ENCODE measurements at regions not wholly inside any gene's neighbourhood (a gene's known extent, or its start where the extent isn't known, plus 50 kb on each side); places are given as distances from the start of the nearest gene placed in this dataset.

DNA sequence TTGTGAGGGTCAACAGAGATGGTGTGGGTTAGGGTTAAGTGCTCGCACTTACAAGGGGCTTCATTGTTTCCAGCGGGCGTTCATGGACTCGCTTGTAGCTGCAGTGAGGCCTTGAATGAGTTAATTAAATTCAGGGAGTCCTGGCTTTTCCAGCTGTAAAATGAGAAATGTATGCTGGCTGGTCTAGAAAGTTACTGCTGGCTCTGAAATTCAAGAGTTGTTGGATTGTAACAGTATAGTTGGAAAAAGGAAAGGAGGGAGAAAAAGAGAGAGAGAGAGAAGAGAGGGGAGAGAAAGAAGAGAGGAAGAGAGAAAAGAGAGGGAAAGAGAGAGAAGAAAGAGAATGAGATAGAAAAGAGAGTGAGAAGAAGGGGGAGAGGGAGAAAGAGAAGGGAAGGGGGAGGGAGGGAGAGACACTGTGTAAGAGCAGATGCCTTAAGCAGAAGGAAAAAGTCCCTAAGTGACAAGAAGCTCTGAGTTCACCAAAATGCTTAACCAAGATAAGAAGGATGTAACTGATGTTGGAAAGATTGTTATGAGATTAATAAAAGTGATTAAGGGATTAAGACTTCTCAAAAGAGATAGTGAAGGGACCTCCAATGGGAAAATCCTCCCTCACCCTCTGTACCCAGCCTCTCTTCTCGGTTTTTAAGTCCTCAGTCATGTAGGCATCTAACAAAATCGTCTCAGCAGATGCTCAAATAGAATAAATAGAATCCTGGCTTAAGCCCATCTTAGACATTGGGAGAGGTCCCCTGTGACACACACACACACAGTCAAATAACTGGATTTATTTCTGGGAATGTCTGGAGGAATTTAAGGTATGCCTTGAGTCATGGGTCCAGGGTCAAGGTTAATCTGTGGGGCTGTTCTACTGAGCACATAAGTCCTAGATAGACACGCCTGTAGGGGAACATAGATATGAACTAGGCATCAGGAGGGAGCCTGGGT lies 477.9 kb downstream of the MIAT start:
- Histone ChIP-seq H3K27me3 (ENCODE audit: control insufficient read depth, insufficient read depth, low read length) (no peaks in the 10 kb centered on the region), H3K4me3 (ENCODE audit: insufficient read depth, low read depth, low read length) (no peak overlapping the region), H3K36me3 (replicated peaks; ENCODE audit: control insufficient read depth, insufficient read depth, low read length) (no peaks in the 10 kb centered on the region)
- DNase-seq = no peak

DNA sequence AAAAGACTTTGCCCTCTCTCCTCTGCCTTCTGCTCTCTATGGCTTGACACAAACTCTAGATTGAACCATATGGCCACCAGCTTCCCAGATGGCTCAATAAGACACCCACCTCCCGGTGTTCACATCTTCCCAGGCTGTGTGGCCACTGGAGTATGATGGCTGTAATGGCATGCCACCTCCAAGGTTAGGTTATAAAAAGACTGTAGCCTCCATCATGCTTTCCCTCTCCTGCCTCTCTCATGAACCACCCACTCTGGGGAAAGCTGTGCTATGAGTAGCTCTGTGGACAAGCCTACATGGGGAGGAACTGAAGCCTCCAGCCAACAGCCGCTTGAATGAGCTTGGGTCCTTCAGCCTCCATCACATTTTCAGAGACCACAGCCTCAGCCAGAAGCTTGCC lies 479.2 kb downstream of the MIAT start:
- Histone ChIP-seq H3K4me3 (ENCODE audit: insufficient read depth, low read depth, low read length) (no peak overlapping the region), H3K27me3 (ENCODE audit: control insufficient read depth, insufficient read depth, low read length) (no peaks in the 10 kb centered on the region), H3K36me3 (replicated peaks; ENCODE audit: control insufficient read depth, insufficient read depth, low read length) (no peaks in the 10 kb centered on the region)
- DNase-seq = no peak

DNA sequence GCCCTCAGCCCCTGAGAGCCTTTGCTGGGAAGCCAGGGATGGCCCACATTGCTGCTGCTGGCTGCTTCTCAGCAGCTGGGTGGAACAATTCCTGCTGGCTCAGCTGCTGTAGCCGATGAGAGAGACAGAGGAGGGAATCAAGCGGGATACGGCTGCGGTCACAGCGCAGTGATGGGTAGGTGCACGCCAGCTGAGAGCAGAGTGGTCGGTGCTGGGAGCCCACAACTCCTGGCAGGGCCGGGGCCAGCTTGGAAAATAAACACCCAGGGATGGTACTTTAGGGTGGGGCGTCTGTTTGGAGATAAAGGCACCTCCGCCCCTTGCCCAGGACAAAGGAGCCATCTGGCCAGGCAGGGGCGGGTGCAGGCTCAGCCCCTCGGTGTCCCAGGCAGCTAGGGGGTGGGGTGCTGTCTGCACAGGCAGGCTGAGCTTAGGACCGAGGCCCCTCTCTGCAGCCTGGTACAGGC lies 480.5 kb downstream of the MIAT start:
- Histone ChIP-seq H3K27me3 (ENCODE audit: control insufficient read depth, insufficient read depth, low read length) (no peaks in the 10 kb centered on the region), H3K4me3 (ENCODE audit: insufficient read depth, low read depth, low read length) (no peak overlapping the region), H3K36me3 (replicated peaks; ENCODE audit: control insufficient read depth, insufficient read depth, low read length) (no peaks in the 10 kb centered on the region)
- no peak for DNase-seq

DNA sequence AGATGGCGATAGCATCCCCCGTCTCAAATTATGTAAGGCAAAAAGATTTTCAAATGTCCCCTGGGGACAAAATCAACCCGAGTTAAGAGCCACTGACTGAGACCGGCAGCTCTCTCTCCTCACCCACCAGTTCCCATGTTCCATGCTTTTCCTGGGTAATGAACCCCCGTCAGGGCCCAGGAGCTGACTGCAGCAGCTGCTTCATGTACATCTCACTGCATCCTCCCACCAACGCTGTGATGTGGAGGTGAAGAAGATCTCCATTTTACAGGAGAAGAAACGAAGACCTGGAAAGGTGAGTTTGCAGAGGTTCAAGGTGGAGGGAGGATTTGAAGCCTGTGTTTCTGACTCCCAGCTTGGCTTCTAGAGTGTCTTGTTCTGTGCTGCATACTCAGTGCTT lies 481.1 kb downstream of the MIAT start:
- Histone ChIP-seq H3K4me3 (ENCODE audit: insufficient read depth, low read depth, low read length) (no peak overlapping the region), H3K27me3 (ENCODE audit: control insufficient read depth, insufficient read depth, low read length) (no peaks in the 10 kb centered on the region), H3K36me3 (replicated peaks; ENCODE audit: control insufficient read depth, insufficient read depth, low read length) (no peaks in the 10 kb centered on the region)
- DNase-seq = no peak

DNA sequence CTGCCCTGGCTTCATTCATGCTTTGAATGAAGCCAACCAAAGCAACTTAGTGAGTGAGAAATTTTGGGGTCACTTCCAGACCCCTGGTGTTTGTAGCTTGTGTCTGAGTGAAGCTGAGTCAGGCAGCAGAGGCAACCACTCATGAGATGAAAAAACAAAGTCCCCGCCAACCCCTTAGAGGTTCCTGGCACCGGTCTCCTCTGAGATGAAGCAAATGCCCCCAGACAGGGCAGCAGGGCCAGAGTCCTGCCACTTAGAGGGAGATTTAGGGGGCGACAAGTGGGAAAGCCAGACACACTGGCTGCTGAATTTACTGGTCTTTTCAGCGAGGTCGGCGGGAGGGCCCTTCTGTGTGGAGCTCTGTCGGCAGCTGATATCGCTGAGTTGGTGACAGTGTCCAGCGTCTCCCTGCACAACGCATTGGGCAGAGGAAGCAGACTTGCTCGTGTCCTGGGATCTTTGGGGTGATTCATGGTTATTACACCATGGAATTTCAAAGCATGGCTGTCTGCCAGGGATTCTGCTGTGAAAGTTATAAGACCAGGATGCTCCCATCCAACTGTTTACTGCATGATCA lies 482.6 kb downstream of the MIAT start:
- DNase-seq = no peak
- Histone ChIP-seq H3K36me3 (replicated peaks; ENCODE audit: control insufficient read depth, insufficient read depth, low read length) (no peaks in the 10 kb centered on the region), H3K27me3 (ENCODE audit: control insufficient read depth, insufficient read depth, low read length) (no peaks in the 10 kb centered on the region), H3K4me3 (ENCODE audit: insufficient read depth, low read depth, low read length) (no peak overlapping the region)

DNA sequence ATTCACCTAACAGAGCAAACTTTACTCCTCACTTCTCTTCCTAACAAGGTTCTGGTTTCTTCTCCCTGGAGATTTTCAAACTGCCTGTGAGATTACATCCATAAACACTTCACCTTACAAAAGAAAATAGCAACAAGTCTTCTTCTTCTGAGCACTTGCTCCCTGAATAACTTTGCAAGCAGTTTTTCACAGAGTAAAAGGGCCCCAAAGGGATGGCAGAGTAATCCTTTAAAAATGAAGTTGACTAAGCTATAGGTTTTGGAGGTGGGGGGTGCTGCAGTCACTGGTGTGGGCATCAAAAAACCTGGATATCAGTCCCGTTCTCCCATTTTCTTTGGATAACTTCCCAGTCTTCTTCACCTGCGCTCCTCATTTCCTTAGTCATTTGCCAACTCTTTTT lies 484.9 kb downstream of the MIAT start:
- no peaks in the 10 kb centered on the region for H3K27me3 ChIP-seq (ENCODE audit: control insufficient read depth, insufficient read depth, low read length)
- no peak overlapping the region for H3K4me3 ChIP-seq (ENCODE audit: insufficient read depth, low read depth, low read length)
- DNase-seq = no peak
- H3K36me3 ChIP-seq (replicated peaks; ENCODE audit: control insufficient read depth, insufficient read depth, low read length) = no peaks in the 10 kb centered on the region

DNA sequence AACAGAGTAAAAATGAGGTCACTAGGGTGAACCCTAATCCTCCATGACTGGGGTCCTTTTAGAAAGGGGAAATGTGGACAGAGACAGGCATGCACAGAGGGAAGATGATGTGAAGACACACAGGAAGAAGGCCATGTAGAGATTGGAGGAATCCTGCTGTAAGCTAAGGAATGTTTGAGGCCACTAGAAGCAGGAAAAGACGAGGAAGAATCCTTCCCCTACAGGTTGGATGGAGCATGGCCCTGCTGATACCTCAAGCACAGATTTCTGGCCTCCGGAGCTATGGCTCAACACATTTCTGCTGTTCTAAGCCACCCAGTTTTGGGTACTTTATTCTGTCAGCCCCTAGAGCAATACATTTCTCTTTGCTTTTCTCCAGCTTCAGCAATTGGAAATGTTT lies 486.9 kb downstream of the MIAT start:
- no peaks in the 10 kb centered on the region for H3K27me3 ChIP-seq (ENCODE audit: control insufficient read depth, insufficient read depth, low read length)
- H3K36me3 ChIP-seq (replicated peaks; ENCODE audit: control insufficient read depth, insufficient read depth, low read length) = no peaks in the 10 kb centered on the region
- no peak overlapping the region for H3K4me3 ChIP-seq (ENCODE audit: insufficient read depth, low read depth, low read length)
- no peak for DNase-seq

DNA sequence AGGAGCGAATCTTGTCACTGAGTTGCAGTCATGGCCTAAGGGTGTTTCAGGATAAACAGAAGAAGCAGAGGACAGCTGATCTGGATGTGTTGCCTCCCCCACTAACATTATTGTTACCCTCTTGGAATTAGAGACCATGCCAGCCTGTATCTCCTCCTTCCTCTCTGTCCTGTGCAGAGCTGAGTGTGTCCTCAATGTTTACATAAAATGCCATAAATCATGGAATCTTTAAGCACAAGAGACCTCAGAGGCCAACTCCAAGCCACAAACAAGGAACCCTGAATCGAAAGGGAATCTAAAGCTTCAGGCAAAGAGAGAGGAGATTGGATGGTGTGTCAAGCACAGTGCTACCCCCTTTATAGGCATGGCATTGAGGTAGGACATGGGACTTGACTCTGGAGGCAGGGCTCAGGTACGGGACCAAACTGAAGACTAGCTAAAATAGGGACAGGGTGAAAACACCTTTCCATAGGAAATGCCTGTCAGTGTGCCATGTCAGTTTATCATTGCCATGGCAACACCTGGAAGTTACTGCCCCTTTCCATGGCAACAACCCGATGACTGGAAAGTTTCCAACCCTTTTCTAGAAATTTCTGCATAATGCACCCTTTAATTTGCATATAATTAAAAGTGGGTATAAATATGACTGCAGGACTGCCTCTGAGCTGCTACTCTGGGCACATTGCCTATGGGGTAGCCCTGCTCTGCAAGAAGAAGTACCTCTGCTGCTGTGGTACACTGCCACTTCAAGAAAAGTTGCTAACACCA lies 489.7 kb downstream of the MIAT start:
- Histone ChIP-seq H3K27me3 (ENCODE audit: control insufficient read depth, insufficient read depth, low read length) (no peaks in the 10 kb centered on the region), H3K36me3 (replicated peaks; ENCODE audit: control insufficient read depth, insufficient read depth, low read length) (no peaks in the 10 kb centered on the region), H3K4me3 (ENCODE audit: insufficient read depth, low read depth, low read length) (no peak overlapping the region)
- DNase-seq = no peak

DNA sequence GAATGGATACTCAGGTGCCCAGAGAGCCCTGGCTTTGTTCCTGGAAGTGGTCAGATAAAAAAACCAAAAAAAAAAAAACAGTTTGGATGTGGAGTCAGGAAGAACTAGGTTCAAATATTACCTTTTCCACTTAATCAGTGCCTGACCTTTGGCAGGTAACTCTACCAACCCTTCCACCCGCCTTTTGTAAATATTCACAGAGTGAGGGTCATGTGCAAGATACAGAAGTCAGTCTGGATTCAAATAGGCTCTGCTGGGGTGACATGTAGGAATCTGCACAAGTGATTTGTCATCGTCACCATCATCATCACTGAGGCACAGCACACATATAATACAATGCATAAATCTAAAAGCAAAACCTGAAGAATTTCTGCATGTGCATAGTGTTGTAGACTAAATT lies 490.7 kb downstream of the MIAT start:
- Histone ChIP-seq H3K4me3 (ENCODE audit: insufficient read depth, low read depth, low read length) (no peak overlapping the region), H3K27me3 (ENCODE audit: control insufficient read depth, insufficient read depth, low read length) (no peaks in the 10 kb centered on the region), H3K36me3 (replicated peaks; ENCODE audit: control insufficient read depth, insufficient read depth, low read length) (no peaks in the 10 kb centered on the region)
- no peak for DNase-seq

DNA sequence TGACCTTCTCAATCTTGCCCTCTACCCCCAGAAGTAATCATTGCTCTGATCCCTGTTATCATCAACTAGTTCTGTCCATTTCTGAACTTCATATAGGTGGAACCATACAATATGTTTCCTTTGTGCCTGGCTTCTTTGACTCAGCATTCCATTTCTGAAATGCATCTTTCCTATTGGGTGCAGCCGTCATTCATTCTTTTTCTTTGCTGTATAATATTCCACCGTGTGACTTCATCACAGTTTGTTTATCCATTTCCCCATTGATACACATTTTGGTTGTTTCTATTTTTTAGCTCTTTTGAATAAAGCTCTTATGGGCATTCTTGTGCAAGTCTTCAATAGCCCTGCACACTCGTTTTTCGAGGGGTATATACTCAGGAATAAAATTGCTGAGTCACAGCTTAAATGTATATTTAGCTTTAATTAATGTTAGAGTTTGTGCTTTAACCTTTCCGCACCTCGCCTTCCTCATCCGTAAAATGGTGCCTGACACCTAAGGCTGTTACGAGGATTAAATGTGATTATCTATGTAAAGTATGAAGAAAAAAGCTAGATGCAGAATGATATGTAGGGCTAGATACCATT lies 491.6 kb downstream of the MIAT start:
- DNase-seq = no peak
- Histone ChIP-seq H3K36me3 (replicated peaks; ENCODE audit: control insufficient read depth, insufficient read depth, low read length) (no peaks in the 10 kb centered on the region), H3K27me3 (ENCODE audit: control insufficient read depth, insufficient read depth, low read length) (no peaks in the 10 kb centered on the region), H3K4me3 (ENCODE audit: insufficient read depth, low read depth, low read length) (no peak overlapping the region)

DNA sequence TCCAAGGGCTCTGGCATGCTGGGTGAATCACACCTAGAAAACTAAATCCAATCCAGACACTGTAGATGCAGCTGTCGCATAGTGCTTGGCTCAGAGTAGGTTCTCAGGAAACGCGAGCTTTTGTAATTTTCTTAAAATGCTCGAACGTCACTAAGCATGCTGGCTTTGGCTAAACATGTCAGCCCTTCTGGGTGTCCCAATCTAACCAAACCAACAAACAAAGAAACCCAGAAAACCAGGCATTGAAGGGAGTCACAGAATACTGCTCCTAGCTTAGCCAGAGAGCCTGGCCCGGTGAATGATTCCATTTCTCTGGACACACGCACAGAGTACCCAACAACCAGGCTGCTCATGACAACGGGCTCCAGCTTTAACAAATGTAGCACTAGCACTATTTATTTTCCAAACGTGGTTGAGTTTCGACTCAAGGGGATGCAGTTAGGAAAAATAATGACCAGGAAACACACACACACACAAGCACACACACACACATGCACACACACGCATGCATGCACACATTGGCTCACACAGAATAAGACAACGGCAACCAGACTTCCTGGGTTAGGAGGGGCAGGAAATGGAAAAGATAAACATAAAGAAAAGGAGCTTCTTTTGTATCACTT lies 492.6 kb downstream of the MIAT start:
- Histone ChIP-seq H3K4me3 (ENCODE audit: insufficient read depth, low read depth, low read length) (no peak overlapping the region), H3K27me3 (ENCODE audit: control insufficient read depth, insufficient read depth, low read length) (no peaks in the 10 kb centered on the region), H3K36me3 (replicated peaks; ENCODE audit: control insufficient read depth, insufficient read depth, low read length) (no peaks in the 10 kb centered on the region)
- DNase-seq = no peak

DNA sequence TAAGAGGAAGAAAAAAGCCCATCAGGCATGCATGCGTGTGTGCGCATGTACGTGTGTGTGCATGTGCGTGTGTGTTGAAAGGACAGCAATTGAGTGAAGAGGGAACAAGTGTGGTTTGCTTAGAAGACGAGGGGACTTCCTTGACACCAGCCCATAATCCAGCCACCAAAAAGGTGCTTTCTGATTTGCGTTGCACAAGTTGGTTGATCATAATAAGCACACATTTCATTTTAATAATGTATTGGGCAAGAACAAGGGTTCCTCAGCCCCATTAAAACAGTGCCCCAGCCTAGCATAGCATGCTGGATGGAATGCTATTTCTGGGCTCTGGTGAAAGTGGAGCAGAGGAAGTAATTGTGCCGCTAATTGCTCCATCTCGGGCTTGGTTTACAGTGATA lies 493.2 kb downstream of the MIAT start:
- Histone ChIP-seq H3K4me3 (ENCODE audit: insufficient read depth, low read depth, low read length) (no peak overlapping the region), H3K36me3 (replicated peaks; ENCODE audit: control insufficient read depth, insufficient read depth, low read length) (no peaks in the 10 kb centered on the region), H3K27me3 (ENCODE audit: control insufficient read depth, insufficient read depth, low read length) (no peaks in the 10 kb centered on the region)
- DNase-seq = no peak

DNA sequence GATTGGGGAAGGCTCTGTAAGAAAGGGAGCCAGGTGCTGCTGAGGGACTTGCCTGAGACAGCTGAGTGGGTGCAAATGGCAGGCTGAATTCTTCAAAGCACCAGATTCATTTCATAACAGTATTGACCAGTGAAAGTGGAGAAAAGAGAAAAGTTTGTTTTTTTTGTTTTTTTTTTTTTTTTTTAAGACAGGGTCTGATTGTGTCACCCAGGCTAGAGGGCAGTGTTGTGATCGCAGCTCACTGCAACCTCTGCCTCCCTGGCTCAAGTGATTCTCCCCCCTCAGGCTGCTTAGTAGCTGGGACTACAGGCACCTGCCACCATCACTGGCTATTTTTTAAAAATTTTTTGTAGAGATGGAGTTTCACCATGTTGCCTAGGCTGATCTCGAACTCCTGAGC lies 494.0 kb downstream of the MIAT start:
- no peak overlapping the region for H3K4me3 ChIP-seq (ENCODE audit: insufficient read depth, low read depth, low read length)
- DNase-seq = no peak
- H3K27me3 ChIP-seq (ENCODE audit: control insufficient read depth, insufficient read depth, low read length) = no peaks in the 10 kb centered on the region
- H3K36me3 ChIP-seq (replicated peaks; ENCODE audit: control insufficient read depth, insufficient read depth, low read length) = no peaks in the 10 kb centered on the region

DNA sequence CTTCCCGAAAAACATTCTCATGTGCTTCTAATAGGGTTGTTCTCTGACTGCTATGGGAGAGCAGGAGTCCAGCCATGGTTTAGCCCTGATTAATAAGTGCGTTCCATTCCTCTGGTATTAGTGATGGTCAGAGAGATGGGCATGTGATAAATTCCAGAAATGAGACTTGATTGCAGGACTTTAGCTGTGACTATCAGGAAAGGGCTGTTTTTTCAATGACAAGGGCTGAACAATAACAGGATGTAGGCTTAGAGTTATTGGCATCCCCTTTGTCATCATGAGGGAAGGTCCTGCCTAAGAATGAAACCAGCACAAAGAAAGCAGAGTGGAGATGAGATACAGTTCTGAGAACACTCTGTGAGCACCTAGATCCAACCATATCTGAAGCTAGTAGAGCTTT lies 494.6 kb downstream of the MIAT start:
- H3K4me3 ChIP-seq (ENCODE audit: insufficient read depth, low read depth, low read length) = no peak overlapping the region
- no peaks in the 10 kb centered on the region for H3K36me3 ChIP-seq (replicated peaks; ENCODE audit: control insufficient read depth, insufficient read depth, low read length)
- no peaks in the 10 kb centered on the region for H3K27me3 ChIP-seq (ENCODE audit: control insufficient read depth, insufficient read depth, low read length)
- no peak for DNase-seq

Measured in H7 (cell line).